HepG2 (cell line): ENCODE measurements at regions not wholly inside any gene's neighbourhood (a gene's known extent, or its start where the extent isn't known, plus 50 kb on each side); places are given as distances from the start of the nearest gene placed in this dataset.
A peak's percentile ranks its signal among the peaks of the same experiment; 100 is the strongest.

Experiments used
- ATAC-seq: fragments of 200-7000 bp; cut with Tn5 transposase; 3 replicates; pipeline ENCODE4 v1.9.1; 2020; ENCODE audit warnings: mild to moderate bottlenecking, moderate library complexity
- BruUV-seq: library from RNA; stranded (reverse); fragments of 400-500 nt; replicated peaks from 2 replicates; lab custom pipeline; 2021; lab: Mats Ljungman, UMichigan
- CTCF ChIA-PET: fragments of 300-600 bp; formaldehyde crosslinking; extraction: SDS; loops from one replicate; lab custom pipeline; 2021; ENCODE audit warnings: low total read pairs, inconsistent platforms, low intra/inter-chr PET ratio; lab: Yijun Ruan, JAX
- POLR2A ChIA-PET: fragments of 350-600 bp; sonication (Branson Sonifier 250); formaldehyde crosslinking; loops from one replicate; lab custom pipeline; 2020; ENCODE audit warnings: antibody characterized with exemption, inconsistent platforms; lab: Yijun Ruan, JAX
- DNase-seq: peaks from one replicate; pipeline ENCODE4 v3.0.0-alpha.2; 2015; ENCODE audit warnings: low spot score
- FAIRE-seq: peaks from 3 replicates; lab custom pipeline; 2011; peaks lifted over from hg19 to GRCh38; lab: Jason Lieb, UNC
- H2AFZ ChIP-seq: one replicate; pipeline ENCODE4 v1.6.1; 2011; ENCODE audit warnings: low read length, inconsistent platforms
- H3K27ac ChIP-seq: fragments of 300-600 bp; 3 replicates; pipeline ENCODE4 v1.8.0; 2011; ENCODE audit warnings: mixed run types, mild to moderate bottlenecking, mixed read lengths, low read length, inconsistent platforms; ENCODE audit not compliant: insufficient read depth; ENCODE audit errors: extremely low read length
- H3K27me3 ChIP-seq, 2 experiments: fragments of 200-600 bp in 1 of 2; 2 replicates in 1 of 2; 3 replicates in 1 of 2; pipeline versions ENCODE4 v1.6.0 to v1.8.0; 2011; ENCODE audit warnings: low read length in 2 of 2, mild to moderate bottlenecking in 2 of 2, moderate library complexity in 2 of 2, inconsistent platforms in 1 of 2; ENCODE audit not compliant: insufficient read depth in 2 of 2, control insufficient read depth in 1 of 2
- H3K36me3 ChIP-seq, 2 experiments: fragments of 200-600 bp in 1 of 2; replicated peaks in 1 of 2; 2 replicates in 1 of 2; 3 replicates in 1 of 2; pipeline versions ENCODE4 v1.5.1 to v1.8.0; 2011; ENCODE audit warnings: low read length in 2 of 2, inconsistent platforms in 1 of 2; ENCODE audit not compliant: insufficient read depth in 2 of 2, control insufficient read depth in 1 of 2
- H3K4me1 ChIP-seq: 2 replicates; pipeline ENCODE4 v1.5.1; 2012; ENCODE audit warnings: low read length, inconsistent platforms; ENCODE audit not compliant: insufficient read depth
- H3K4me2 ChIP-seq: 2 replicates; pipeline ENCODE4 v1.6.0; 2011; ENCODE audit warnings: low read depth, low read length, inconsistent platforms
- H3K4me3 ChIP-seq, 3 experiments: fragments of 200-600 bp in 1 of 3; sonication (generic), shearing (Covaris generic) in 1 of 3; replicated peaks in 1 of 3; 2 replicates each; pipeline ENCODE4 v1.5.1; 2011 to 2016; ENCODE audit warnings: low read length in 3 of 3, inconsistent platforms in 2 of 3, low read depth in 2 of 3, mild to moderate bottlenecking in 2 of 3, control low read depth in 1 of 3, mixed read lengths in 1 of 3; ENCODE audit not compliant: insufficient read depth in 1 of 3
- H3K79me2 ChIP-seq: one replicate; pipeline ENCODE4 v1.6.1; 2011; ENCODE audit warnings: low read length, inconsistent platforms; ENCODE audit not compliant: insufficient read depth
- H3K9ac ChIP-seq: 2 replicates; pipeline ENCODE4 v1.6.0; 2011; ENCODE audit warnings: mild to moderate bottlenecking, low read depth, low read length, inconsistent platforms; ENCODE audit not compliant: insufficient read depth
- H3K9me3 ChIP-seq: 2 replicates; pipeline ENCODE4 v1.5.1; 2012; ENCODE audit warnings: mild to moderate bottlenecking, low read length
- H4K20me1 ChIP-seq: 2 replicates; pipeline ENCODE4 v1.6.0; 2011; ENCODE audit warnings: inconsistent platforms, mild to moderate bottlenecking, low read length, moderate library complexity; ENCODE audit not compliant: insufficient read depth
- ARNT ChIP-seq: fragments of 450-650 bp; IDR thresholded peaks from 2 replicates; pipeline ENCODE4 v1.6.1; 2017
- BHLHE40 ChIP-seq: IDR thresholded peaks from 2 replicates; pipeline ENCODE4 v1.6.1; 2011; ENCODE audit warnings: low read length, improper control_type of control experiment
- CEBPB ChIP-seq: IDR thresholded peaks from 2 replicates; pipeline ENCODE4 v1.6.1; 2011; ENCODE audit warnings: low read depth, low read length, improper control_type of control experiment, borderline replicate concordance
- IKZF5 ChIP-seq: IDR thresholded peaks from 2 replicates; pipeline ENCODE4 v1.6.1; 2018; ENCODE audit warnings: missing genetic modification reagents, mild to moderate bottlenecking, missing compliant biosample characterization
- SNAPC5 ChIP-seq: sonication (generic); formaldehyde crosslinking; IDR thresholded peaks from 2 replicates; pipeline ENCODE4 v1.8.1; 2023; ENCODE audit warnings: mild to moderate bottlenecking, missing genetic modification reagents, borderline replicate concordance
- SP4 ChIP-seq: sonication (generic); formaldehyde crosslinking; IDR thresholded peaks from 2 replicates; pipeline ENCODE4 v1.8.1; 2023; ENCODE audit warnings: mild to moderate bottlenecking, missing genetic modification reagents
- TCF7L2 ChIP-seq: IDR thresholded peaks from 2 replicates; pipeline ENCODE4 v1.6.1; 2011; ENCODE audit warnings: mild to moderate bottlenecking, low read depth, low read length, moderate library complexity
- ZBTB44 ChIP-seq: sonication (generic); formaldehyde crosslinking; IDR thresholded peaks from 2 replicates; pipeline ENCODE4 v1.4.0; 2020; ENCODE audit warnings: missing genetic modification reagents
- ZFAT ChIP-seq: sonication (generic); formaldehyde crosslinking; conservative IDR thresholded peaks from 2 replicates; pipeline ENCODE4 v1.8.1; 2023; ENCODE audit warnings: missing genetic modification reagents, inconsistent platforms
- ZNF280D ChIP-seq: sonication (generic); formaldehyde crosslinking; IDR thresholded peaks from 2 replicates; pipeline ENCODE4 v1.5.1; 2020; ENCODE audit warnings: mild to moderate bottlenecking, missing genetic modification reagents
- ZNF362 ChIP-seq: sonication (generic); formaldehyde crosslinking; IDR thresholded peaks from 2 replicates; pipeline ENCODE4 v1.4.0; 2020; ENCODE audit warnings: missing genetic modification reagents, mild to moderate bottlenecking, borderline replicate concordance
- ZSCAN31 ChIP-seq: sonication (generic); formaldehyde crosslinking; IDR thresholded peaks from 2 replicates; pipeline ENCODE4 v1.5.0; 2020; ENCODE audit warnings: low read depth, mild to moderate bottlenecking, missing genetic modification reagents
- WGBS: methylation state at CpG from one replicate; pipeline ENCODE4 v1.1.6; 2017; ENCODE audit warnings: low lambda C conversion rate; 5-methylcytosine and 5-hydroxymethylcytosine counted together
- in situ Hi-C: cut with HindIII; loops from 2 replicates; pipeline ENCODE4 v1.10.0; 2017; ENCODE audit warnings: low pct_unique_long_range_greater_than_20kb; ENCODE audit not compliant: extremely low pct_ligation_motif_present
- intact Hi-C: fragments of 100-400 bp; cut with micrococcal nuclease; formaldehyde crosslinking; loops from one replicate; pipeline ENCODE4 v1.10.0; 2022; ENCODE audit not compliant: unreplicated experiment

GRCh38 chr10:107487284-107487683 is 322.8 kb upstream of the SORCS1 start:
- H3K9ac ChIP-seq, result no peak overlapping the region
- intact Hi-C loops (no loop called here), in situ Hi-C loops (no loop called here)
- ChIA-PET POLR2A (no interaction called here), CTCF (no interaction called here)
- no peaks in the 10 kb centered on the region for H3K79me2 ChIP-seq
- no peaks in the 10 kb centered on the region for H4K20me1 ChIP-seq
- peaks cover 92% of the 10 kb centered on the region for H3K9me3 ChIP-seq
- H3K4me2 ChIP-seq, result no peak overlapping the region
- no peak overlapping the region for H2AFZ ChIP-seq
- no peaks in the 10 kb centered on the region for H3K4me1 ChIP-seq
- no peak for DNase-seq
- no peak for ATAC-seq
- H3K36me3 ChIP-seq, result no peaks in the 10 kb centered on the region
- H3K4me3 ChIP-seq, result no peak overlapping the region
- H3K27me3 ChIP-seq, result no peaks in the 10 kb centered on the region
- 13% methylated on average over 4 of the region's 4 CpGs for WGBS
- TF ChIP-seq CEBPB (peak; percentile 72), ARNT (no peak)
- no TSS peak for BruUV-seq
- no peak overlapping the region for H3K27ac ChIP-seq
- no peak for FAIRE-seq

- Histone ChIP-seq H3K4me3 (no peak overlapping the region), H3K27me3 (no peaks in the 10 kb centered on the region), H3K9ac (no peak overlapping the region), H2AFZ (no peak overlapping the region), H3K4me1 (no peaks in the 10 kb centered on the region), H3K9me3 (peaks cover 92% of the 10 kb centered on the region), H4K20me1 (no peaks in the 10 kb centered on the region), H3K79me2 (no peaks in the 10 kb centered on the region), H3K27ac (no peak overlapping the region), H3K4me2 (no peak overlapping the region), H3K36me3 (no peaks in the 10 kb centered on the region)
- no TSS peak for BruUV-seq
- FAIRE-seq (no peak), DNase-seq (no peak), ATAC-seq (no peak)
- in situ Hi-C loops (no loop called here), intact Hi-C loops (no loop called here)
- ChIA-PET CTCF (no interaction called here), POLR2A (no interaction called here)
- WGBS, result 0% methylated on average over 2 of the region's 2 CpGs
- TF ChIP-seq IKZF5 (CRISPR knock-in tag), result no peak
- no peak for TF ChIP-seq ZNF280D
- no peak for TF ChIP-seq ZBTB44 (CRISPR knock-in tag)
- no peak for TF ChIP-seq ZSCAN31
- no peak for TF ChIP-seq ZNF362 (CRISPR knock-in tag)
- no peak for TF ChIP-seq BHLHE40
- TF ChIP-seq SP4 (CRISPR knock-in tag), result no peak
- TF ChIP-seq TCF7L2, result no peak
- no peak for TF ChIP-seq SNAPC5
- no peak for TF ChIP-seq ZFAT (CRISPR knock-in tag)
Measured at GRCh38 chr10:107485019-107485418, 320.5 kb upstream of the SORCS1 start.
